HG03060 (cell line): ENCODE measurements at regions not wholly inside any gene's neighbourhood (a gene's known extent, or its start where the extent isn't known, plus 50 kb on each side); places are given as distances from the start of the nearest gene placed in this dataset.
"Not testable (repeated sequence)": the region's sequence is repeated elsewhere in the genome, so short reads cannot be mapped to it uniquely, and the experiment has no call there.

Experiments
- ATAC-seq: cut with Tn5 transposase; IDR thresholded peaks from one replicate; pipeline ENCODE4 v1.9.1; 2021; ENCODE audit warnings: low read depth, moderate number of reproducible peaks; ENCODE audit not compliant: unreplicated experiment

DNA sequence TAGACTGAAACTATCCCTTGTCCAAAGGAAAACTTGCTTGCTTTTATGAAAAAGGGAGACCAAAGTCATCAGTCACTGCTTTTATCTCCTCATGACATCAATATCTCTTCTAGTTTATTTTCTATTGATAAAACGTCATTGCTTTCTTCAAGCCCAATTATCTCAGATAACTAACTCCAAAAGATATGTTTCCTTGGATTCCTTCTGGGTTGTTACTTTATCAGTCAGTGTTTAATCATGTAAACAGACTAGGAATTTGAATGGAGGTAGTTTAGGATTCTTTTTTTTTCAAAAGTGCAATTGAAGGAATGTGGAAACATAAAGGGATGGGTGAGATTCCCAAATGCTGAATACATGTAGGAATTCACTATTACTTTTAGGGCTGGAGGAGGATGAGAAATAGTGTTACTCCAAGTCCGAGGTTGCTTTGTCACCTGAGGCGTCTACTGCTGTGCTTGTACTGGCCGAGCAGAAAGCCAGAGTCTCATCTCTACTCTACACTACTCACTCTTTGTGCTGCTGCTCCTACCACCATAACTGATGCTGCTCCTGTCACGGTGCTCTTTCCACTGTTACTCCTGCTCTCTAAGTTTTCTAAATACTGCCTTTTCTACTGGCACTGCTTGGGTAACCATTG is 1697.1 kb upstream of the NUDT12 start:
- no peak for ATAC-seq

DNA sequence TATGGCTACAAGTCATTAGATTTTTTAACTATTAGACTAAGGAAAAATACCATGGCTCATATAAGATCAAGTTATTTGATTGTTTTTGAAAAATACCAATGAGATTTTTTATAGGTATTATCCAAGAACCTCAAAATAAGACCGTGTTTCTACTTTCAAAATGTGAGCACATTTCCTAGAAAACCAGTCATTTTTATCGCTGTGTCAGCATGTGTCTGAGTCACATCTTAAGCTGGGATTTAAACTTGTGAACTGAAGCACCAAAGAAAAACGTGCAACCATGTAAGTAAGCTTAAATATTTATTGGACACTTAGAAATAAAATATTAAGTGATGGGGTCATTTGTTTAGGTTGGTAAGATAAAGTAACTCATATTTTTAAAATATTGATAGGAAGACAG is 1676.0 kb upstream of the NUDT12 start:
- ATAC-seq = no peak

DNA sequence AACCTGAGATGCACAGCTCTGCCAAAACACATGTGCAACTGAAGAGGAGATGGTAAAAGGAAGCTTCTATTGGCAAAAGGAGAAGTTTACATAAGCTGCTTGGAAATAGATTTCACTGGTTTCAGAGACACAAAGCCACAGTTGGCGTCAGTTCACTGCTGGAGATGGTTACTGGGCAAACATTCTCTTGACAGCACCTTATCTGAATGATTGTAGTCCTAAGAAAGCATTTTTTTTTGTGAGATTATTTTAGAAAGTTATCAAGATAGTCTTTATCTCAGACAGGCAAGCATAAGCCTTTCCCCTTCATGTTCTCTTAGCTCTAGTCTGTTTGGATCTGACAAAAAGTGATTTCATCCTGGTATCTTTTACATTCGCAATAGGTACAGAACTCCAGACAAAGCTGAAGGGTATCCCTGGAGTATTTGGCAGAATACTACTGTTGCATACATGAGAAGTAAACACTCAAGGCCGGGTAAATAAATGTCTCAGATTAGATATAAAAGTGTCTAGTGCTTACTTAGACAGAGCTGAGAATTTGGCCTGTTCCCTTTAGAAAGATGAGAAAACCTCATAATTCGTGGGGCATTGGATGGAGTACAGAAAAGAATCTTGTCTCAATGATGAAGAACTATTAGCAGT is 1668.0 kb upstream of the NUDT12 start:
- no peak for ATAC-seq

DNA sequence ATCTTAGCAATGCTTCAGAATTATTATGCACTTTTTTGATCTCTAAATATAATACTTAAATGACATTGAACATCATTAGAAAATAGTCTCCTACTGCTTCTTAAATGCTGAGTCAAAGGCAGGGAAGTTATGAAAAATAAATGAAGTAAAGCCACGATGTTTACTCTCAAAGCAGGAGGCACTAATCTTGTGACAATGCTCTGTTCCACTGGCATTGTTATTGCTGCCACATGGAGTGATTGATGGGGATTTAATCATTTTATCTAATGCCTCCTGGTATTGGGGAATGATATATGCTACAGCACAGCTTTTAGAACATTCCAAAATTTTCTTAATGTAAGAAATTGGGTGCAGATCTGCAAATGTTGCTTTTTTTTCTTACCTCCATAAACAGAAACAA is 1655.4 kb upstream of the NUDT12 start:
- no peak for ATAC-seq

DNA sequence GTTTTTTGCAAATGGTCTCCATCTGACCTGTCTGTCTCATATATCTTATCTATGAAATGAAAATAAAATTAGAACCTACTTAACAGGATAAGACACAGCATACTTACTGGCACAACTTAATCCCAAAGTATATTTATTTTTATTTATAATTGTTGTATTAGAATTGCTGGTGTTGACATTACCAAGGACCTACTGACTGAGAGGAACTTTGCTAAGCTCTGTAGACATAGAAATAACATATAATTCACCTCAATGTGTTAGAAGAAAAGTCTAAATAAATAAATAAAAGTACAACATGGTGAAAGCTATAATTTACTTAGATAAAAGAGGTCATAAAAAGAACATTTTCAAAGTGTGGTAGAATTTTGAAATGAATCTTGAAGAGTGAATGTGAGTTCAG is 1650.5 kb upstream of the NUDT12 start:
- no peak for ATAC-seq

DNA sequence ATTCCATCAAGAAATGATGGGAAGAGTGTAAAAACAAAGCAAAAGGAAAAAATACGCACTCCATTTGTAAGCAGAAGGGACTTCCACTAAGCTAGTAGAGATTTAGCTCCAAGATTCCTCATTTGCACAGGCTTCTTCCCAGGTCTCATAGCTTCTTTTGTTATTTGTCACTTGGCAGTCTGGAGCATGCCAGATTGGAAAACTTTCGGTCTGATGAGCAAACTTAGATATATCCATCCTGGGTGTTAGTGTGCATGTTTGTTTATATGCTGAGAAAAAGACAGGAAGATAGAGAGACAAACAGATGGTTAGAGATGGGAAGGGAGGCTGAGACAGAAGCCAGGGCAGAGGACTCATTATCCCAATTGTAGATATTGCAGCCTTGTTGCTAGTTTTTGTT is 1644.5 kb upstream of the NUDT12 start:
- no peak for ATAC-seq

GRCh38 chr5:105197531-105197930 is 1634.9 kb upstream of the NUDT12 start:
- no peak for ATAC-seq

GRCh38 chr5:105195765-105196164 is 1633.2 kb upstream of the NUDT12 start:
- no peak for ATAC-seq

DNA sequence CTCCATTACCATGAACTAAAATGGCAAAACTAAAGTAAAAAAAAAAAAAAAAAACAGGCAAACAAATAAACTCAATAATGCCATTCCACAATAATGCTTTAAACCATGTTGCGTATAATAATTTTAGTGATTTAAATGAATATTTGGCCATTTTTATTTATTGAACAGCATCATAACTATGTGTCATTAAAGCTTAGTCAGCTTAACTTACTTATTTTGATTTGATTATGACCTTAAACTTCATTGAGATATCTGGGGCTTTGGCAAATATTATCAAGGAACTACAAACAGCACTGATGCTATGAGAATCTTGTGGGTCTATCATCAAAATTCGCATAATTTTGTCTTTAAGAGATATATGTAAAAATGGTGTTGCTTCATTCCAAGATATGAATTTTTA is 1610.3 kb upstream of the NUDT12 start:
- ATAC-seq = no peak

DNA sequence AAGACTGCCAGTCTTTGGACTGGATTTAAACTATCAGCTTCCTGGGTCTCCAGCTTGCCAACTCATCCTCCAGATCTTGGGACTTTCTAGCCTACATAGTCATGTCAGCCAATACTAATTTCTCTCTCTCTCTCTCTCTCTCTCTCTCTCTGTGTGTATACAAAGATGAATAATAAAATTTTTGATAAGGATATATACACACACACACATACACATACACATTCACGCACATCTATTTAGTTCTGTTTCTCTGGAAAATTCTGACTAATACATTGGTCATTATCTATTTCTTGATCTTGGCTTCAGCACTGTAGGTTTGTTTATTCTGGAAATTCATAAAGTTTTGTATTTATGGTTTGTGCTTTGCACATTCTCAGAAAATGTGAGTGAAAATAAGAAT is 1606.2 kb upstream of the NUDT12 start:
- ATAC-seq = no peak

GRCh38 chr5:105167092-105167491 is 1604.5 kb upstream of the NUDT12 start:
- ATAC-seq = no peak

GRCh38 chr5:105163547-105163946 is 1601.0 kb upstream of the NUDT12 start:
- no peak for ATAC-seq

DNA sequence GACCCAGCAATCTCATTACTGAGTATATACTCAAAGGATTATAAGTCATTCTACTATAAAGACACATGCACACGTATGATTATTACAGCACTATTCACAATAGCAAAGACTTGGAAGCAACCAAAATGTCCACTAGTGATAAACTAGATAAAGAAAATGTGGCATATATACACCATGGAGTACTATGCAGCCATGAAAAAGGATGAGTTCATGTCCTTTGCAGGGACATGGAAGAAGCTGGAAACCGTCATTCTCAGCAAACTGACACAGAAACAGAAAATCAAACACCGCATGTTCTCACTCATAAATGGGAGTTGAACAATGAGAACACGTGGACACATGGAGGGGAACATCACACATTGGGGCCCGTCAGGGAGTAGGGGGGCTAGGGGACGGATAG is 1600.0 kb upstream of the NUDT12 start:
- ATAC-seq = not testable (repeated sequence)

DNA sequence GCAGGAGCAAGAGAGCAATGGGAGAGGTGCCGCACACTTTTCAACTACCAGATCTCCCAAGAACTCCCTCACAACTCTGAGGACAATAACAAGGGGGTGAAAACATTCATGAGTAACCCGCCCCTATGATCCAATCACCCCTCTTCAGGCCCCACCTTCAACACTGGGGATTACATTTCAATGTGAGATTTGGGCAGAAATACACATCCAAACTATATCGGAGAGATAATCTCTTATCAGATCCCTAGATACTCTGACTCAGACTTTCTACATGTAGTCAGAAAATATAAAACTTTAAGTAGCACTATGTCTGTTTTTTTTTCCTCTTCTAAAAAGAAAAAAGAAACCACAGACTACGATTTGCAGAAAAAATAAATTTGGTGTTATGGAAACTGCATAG is 1595.9 kb upstream of the NUDT12 start:
- ATAC-seq = no peak

DNA sequence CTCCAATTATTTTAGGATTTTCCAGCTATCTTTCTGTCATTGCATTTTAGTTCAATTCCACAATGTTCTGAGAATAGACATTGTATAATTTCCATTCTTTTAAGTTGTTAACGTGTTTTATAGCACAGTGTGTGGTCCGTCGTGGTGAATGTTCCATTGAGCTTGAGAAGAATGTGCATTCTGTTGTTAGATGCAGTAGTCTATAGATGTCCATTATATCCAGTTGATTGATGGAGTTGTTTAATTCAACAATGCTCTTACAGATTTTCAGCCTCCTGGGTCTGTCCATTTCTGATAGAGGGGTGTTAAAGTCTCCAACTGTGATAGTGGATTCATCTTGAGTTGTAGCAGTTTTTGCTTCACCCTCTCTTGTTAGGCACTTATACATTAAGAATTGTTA is 1587.7 kb upstream of the NUDT12 start:
- no peak for ATAC-seq

- ATAC-seq = no peak
Measured at GRCh38 chr5:105146867-105147266, 1584.3 kb upstream of the NUDT12 start.

DNA sequence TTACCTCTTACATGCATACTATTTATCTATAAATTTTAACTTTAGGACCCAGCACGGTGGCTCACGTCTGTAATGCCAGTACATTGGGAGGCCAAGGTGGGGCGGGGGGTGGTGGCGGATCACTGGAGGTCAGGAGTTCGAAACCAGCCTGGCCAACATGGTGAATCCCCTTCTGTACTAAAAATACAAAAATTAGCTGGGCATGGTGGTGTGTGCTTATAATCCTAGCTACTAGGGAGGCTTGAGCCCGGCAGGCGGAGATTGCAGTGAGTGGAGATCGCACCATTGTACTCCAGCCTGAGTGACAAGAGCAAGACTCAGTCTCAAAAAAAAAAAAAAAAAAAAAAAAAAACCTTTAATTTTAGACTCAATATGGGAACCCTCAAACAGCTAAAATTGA is 1582.6 kb upstream of the NUDT12 start:
- ATAC-seq = no peak

DNA sequence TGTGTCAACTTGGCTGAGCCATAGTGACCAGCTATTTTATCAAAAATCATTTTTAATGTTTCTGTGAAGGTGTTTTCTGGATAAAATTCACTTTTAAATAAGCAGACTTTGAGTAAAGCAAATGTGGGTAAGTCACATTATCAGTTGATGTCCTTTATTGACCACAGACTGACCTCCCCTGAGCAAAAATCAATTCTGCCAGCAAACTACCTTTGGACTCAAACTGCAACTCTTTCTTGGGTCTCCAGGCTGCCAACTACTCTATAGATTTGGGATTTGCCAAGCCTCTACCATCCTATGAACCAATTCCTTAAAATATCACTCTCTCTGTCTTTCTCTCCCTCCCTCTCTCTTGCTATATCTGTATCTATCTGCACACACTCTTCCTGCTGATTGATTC is 1571.7 kb upstream of the NUDT12 start:
- ATAC-seq = no peak

DNA sequence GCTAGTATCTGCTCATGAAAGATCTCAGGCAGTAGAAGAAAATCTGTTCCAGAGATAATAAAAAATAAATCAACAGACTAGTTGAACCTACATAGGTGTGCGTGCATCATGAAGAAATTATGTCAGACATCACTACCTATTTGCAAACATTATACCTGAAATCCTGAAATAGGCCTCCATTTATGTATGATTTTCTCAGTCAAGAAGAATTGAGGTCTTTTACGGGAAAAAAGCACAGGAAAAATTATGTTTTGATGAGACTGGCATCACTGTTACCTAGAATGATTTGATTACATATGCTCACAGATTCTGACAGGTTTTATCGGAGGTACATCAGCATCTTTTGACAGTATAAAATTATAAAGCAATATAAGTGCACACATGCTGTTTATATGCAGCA is 1570.5 kb upstream of the NUDT12 start:
- no peak for ATAC-seq

DNA sequence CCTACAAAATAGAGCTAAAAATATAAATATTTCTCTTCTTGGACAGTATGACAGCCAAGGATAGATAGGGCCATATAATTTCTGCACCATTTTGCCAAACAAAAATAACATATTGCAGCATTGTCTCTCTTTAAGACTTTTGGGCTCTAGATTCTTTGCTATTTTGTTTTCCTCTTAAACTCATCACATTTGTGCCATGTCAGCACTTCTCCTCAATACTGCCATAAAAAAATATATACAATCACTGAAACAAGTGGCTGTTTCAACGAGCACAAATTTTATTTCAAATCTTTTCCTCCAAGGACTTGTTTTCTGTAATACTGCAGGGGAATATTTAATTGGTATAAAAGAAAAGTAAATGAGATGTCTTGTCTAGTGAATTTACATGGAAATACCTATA is 1570.0 kb upstream of the NUDT12 start:
- ATAC-seq = no peak

DNA sequence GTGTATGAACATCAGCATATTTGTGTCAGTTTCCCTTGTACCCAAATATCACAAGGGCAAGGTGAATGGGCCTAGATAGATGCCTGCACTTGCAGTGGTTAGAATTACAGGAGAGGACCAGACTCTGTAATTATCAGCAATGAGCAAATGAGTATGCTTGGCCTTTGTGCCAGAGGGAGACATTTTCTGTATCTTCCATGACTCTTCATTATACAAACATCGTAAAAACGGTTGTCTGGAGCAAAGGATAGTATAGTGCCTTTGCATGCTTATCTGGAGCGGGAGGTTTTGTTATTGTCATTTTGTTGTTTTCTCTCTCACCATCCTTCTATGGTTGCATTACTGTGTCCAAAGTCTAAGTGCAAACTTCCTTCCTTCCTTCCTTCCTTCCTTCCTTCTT is 1568.5 kb upstream of the NUDT12 start:
- ATAC-seq = no peak

GRCh38 chr5:105101577-105101976 is 1539.0 kb upstream of the NUDT12 start:
- ATAC-seq = no peak

DNA sequence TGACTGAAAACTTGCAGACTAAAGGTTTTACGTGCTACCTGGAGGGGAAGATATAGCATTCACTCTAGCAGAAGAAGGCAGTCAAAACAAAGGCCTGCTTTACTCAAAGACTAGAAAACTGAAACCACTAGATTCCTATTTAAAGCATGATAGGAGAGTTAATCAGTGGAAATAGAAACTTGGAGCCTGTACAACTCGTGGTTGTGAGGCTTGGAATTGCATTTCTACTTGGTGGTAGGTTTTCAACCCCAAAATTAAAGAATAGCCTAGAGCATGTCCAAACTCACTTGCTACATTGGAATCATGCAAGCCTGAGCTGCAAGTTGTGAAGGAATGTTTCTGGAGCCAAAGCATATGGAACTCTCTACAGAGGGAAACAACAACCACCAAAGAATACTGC is 1526.4 kb upstream of the NUDT12 start:
- ATAC-seq = no peak
